GM23248 (cell line): ENCODE measurements at regions not wholly inside any gene's neighbourhood (a gene's known extent, or its start where the extent isn't known, plus 50 kb on each side); places are given as distances from the start of the nearest gene placed in this dataset.

Experiments
- EZH2 ChIP-seq: fragments of 200-600 bp; sonication (generic); IDR thresholded peaks from 2 replicates; pipeline ENCODE4 v1.6.1; 2018; ENCODE audit warnings: antibody characterized with exemption, mild to moderate bottlenecking; ENCODE audit not compliant: insufficient read depth, poor library complexity, severe bottlenecking
- EZH2phosphoT487 ChIP-seq: fragments of 200-600 bp; sonication (generic); IDR thresholded peaks from 2 replicates; pipeline ENCODE4 v1.6.1; 2018; ENCODE audit warnings: antibody characterized with exemption, moderate library complexity, mild to moderate bottlenecking, low read depth; ENCODE audit not compliant: insufficient read depth

DNA sequence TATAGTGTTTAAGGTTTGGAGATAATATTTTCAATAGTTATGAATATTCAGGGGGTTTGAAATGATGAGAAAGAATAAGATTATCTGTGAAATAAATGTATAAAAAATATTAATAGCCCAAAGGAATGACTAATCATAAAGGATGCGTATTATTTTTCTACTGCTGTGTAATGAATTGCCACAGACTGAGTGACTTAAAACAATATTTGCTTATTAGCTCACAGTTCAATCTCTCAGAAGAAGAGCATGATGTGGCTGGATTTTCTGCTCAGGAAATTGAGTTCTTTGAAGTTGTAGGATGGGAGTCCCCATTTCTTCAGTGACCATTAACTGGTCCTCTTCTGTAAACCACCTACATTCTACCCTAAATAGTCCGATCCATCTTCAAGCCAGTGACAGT lies 1680.8 kb upstream of the AGA start:
- TF ChIP-seq EZH2 (no peak), EZH2phosphoT487 (no peak)
